Adrenal gland (tissue), 5 donors: ENCODE measurements at regions not wholly inside any gene's neighbourhood (a gene's known extent, or its start where the extent isn't known, plus 50 kb on each side); places are given as distances from the start of the nearest gene placed in this dataset.

Experiments
- POLR2A ChIP-seq, 2 donors: fragments of 450-650 bp; IDR thresholded peaks; one replicate each; pipeline ENCODE4 v1.6.1; 2017; ENCODE audit warnings: antibody characterized with exemption in 2 of 2, mild to moderate bottlenecking in 2 of 2, moderate library complexity in 1 of 2
- TF ChIP-seq, protein P1 (sequence below), 6 experiments: fragments of 450-650 bp in 4 of 6; fragments of 200-600 bp in 2 of 6; sonication (generic) in 1 of 6; IDR thresholded peaks; 1 replicate in 5 of 6; 2 replicates in 1 of 6; pipeline versions ENCODE4 v1.5.1 to v1.8.0; 2016 to 2021; ENCODE audit warnings: antibody characterized with exemption in 6 of 6, mild to moderate bottlenecking in 2 of 6, moderate library complexity in 1 of 6
- donor health status: DM: no; HTN: no; CAD: no.

GRCh38 chr13:20331419-20331818 is 99.3 kb upstream of the GJB6 start:
- TF ChIP-seq POLR2A (IDR thresholded peaks at IDR 0.05) = no peak
- TF ChIP-seq, protein P1, sequence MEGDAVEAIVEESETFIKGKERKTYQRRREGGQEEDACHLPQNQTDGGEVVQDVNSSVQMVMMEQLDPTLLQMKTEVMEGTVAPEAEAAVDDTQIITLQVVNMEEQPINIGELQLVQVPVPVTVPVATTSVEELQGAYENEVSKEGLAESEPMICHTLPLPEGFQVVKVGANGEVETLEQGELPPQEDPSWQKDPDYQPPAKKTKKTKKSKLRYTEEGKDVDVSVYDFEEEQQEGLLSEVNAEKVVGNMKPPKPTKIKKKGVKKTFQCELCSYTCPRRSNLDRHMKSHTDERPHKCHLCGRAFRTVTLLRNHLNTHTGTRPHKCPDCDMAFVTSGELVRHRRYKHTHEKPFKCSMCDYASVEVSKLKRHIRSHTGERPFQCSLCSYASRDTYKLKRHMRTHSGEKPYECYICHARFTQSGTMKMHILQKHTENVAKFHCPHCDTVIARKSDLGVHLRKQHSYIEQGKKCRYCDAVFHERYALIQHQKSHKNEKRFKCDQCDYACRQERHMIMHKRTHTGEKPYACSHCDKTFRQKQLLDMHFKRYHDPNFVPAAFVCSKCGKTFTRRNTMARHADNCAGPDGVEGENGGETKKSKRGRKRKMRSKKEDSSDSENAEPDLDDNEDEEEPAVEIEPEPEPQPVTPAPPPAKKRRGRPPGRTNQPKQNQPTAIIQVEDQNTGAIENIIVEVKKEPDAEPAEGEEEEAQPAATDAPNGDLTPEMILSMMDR (IDR thresholded peaks at IDR 0.05) = peak in 1 of 6 experiments; percentile 7
